Fibroblast of lung (primary cell): ENCODE measurements at regions not wholly inside any gene's neighbourhood (a gene's known extent, or its start where the extent isn't known, plus 50 kb on each side); places are given as distances from the start of the nearest gene placed in this dataset.
"Not testable (repeated sequence)": the region's sequence is repeated elsewhere in the genome, so short reads cannot be mapped to it uniquely, and the experiment has no call there.

ENCODE experiments used
- DNase-seq, 2 donors: peaks; one replicate each; pipeline versions ENCODE4 v3.0.0 to v3.0.0-alpha.2; 2010; ENCODE audit warnings: low read depth in 2 of 2
- H2AFZ ChIP-seq: 2 replicates; pipeline ENCODE4 v1.5.1; 2012; ENCODE audit warnings: low read length, control low read depth, inconsistent platforms
- H3K27ac ChIP-seq: 2 replicates; pipeline ENCODE4 v1.5.1; 2011; ENCODE audit warnings: low read length, control low read depth; ENCODE audit not compliant: insufficient read depth
- H3K27me3 ChIP-seq: 2 replicates; pipeline ENCODE4 v1.5.1; 2011; ENCODE audit warnings: mild to moderate bottlenecking, low read length; ENCODE audit not compliant: control insufficient read depth, insufficient read depth
- H3K36me3 ChIP-seq: 2 replicates; pipeline ENCODE4 v1.5.1; 2011; ENCODE audit warnings: low read length; ENCODE audit not compliant: control insufficient read depth, insufficient read depth
- H3K4me1 ChIP-seq: 2 replicates; pipeline ENCODE4 v1.5.1; 2011; ENCODE audit warnings: low read length; ENCODE audit not compliant: control insufficient read depth, insufficient read depth; ENCODE audit errors: extremely low read depth
- H3K4me2 ChIP-seq: 2 replicates; pipeline ENCODE4 v1.5.1; 2011; ENCODE audit warnings: low read length, control low read depth; ENCODE audit not compliant: insufficient read depth; ENCODE audit errors: extremely low read depth
- H3K4me3 ChIP-seq, 4 experiments: fragments of 200-600 bp in 1 of 4; sonication (generic) in 1 of 4; replicated peaks in 1 of 4; 2 replicates each; pipeline ENCODE4 v1.5.1; 2011 to 2016; ENCODE audit warnings: low read length in 4 of 4, low read depth in 3 of 4, mild to moderate bottlenecking in 3 of 4, control low read depth in 2 of 4, inconsistent platforms in 1 of 4, mixed read lengths in 1 of 4; ENCODE audit not compliant: insufficient read depth in 1 of 4; ENCODE audit errors: control extremely low read depth in 1 of 4
- H3K79me2 ChIP-seq: 2 replicates; pipeline ENCODE4 v1.5.1; 2012; ENCODE audit warnings: mild to moderate bottlenecking, low read length, inconsistent platforms; ENCODE audit not compliant: control insufficient read depth, insufficient read depth
- H3K9ac ChIP-seq: 2 replicates; pipeline ENCODE4 v1.5.1; 2011; ENCODE audit warnings: mild to moderate bottlenecking, low read length, control low read depth; ENCODE audit not compliant: insufficient read depth
- H3K9me3 ChIP-seq: 2 replicates; pipeline ENCODE4 v1.5.1; 2012; ENCODE audit warnings: low read depth, low read length; ENCODE audit not compliant: control insufficient read depth, insufficient read depth
- H4K20me1 ChIP-seq: 2 replicates; pipeline ENCODE4 v1.5.1; 2011; ENCODE audit warnings: low read length; ENCODE audit not compliant: control insufficient read depth, insufficient read depth; ENCODE audit errors: extremely low read depth
- EZH2 ChIP-seq: IDR thresholded peaks from 2 replicates; pipeline ENCODE4 v1.5.1; 2012; ENCODE audit warnings: low read length, control low read depth, mild to moderate bottlenecking; ENCODE audit errors: missing control alignments
- TF ChIP-seq, protein P1 (sequence below), 2 donors: IDR thresholded peaks in 1 of 2; conservative IDR thresholded peaks in 1 of 2; 1 replicate in 1 of 2; 2 replicates in 1 of 2; pipeline ENCODE4 v1.5.1; 2011 to 2012; ENCODE audit warnings: low read length in 2 of 2, control low read depth in 1 of 2, inconsistent platforms in 1 of 2, low read depth in 1 of 2, mild to moderate bottlenecking in 1 of 2

DNA sequence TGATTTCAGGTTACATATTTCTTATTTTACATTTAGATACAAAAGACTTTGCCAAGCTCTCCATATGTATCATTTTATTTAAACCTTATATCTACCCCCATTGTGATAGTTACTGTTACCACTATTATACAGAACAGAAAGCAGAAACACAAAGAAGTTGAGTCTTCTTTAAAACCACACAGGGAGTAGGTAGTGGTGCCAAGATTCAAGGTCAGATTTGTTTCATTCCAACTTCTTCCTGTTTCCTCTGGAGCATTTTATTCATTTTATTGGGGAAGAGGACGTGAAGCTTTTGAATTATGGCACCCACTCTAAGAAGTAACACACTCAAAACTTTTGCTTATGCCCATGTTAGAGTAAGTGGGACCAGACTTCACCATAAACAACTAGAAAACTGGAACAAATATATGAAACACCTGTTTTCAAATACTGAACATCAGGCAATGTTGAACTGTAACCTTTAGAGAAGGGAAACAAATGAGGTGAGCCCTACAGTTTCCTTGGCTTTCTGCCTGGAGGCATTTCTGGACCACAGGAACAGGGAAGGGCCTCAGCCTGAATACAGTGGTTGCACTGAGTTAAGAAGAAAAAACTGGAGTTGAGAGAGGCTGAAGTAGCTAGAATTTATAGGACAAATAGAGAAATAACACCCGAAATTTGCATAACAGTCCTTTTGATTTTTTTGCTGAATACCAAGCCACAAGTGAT lies 160.4 kb upstream of the SSTR1 start:
- no peak overlapping the region for H3K9ac ChIP-seq
- no peak for DNase-seq
- H4K20me1 ChIP-seq, result no peaks in the 10 kb centered on the region
- H3K27me3 ChIP-seq, result no peaks in the 10 kb centered on the region
- H3K4me2 ChIP-seq, result no peak overlapping the region
- H3K36me3 ChIP-seq, result no peaks in the 10 kb centered on the region
- TF ChIP-seq, protein P1, sequence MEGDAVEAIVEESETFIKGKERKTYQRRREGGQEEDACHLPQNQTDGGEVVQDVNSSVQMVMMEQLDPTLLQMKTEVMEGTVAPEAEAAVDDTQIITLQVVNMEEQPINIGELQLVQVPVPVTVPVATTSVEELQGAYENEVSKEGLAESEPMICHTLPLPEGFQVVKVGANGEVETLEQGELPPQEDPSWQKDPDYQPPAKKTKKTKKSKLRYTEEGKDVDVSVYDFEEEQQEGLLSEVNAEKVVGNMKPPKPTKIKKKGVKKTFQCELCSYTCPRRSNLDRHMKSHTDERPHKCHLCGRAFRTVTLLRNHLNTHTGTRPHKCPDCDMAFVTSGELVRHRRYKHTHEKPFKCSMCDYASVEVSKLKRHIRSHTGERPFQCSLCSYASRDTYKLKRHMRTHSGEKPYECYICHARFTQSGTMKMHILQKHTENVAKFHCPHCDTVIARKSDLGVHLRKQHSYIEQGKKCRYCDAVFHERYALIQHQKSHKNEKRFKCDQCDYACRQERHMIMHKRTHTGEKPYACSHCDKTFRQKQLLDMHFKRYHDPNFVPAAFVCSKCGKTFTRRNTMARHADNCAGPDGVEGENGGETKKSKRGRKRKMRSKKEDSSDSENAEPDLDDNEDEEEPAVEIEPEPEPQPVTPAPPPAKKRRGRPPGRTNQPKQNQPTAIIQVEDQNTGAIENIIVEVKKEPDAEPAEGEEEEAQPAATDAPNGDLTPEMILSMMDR (conservative IDR thresholded peaks at IDR 0.05 in 1 of 2, IDR thresholded peaks at IDR 0.05 in 1 of 2; ENCODE audit: low read depth in 1 of 2, low read length in 2 of 2), result no peak
- no peak overlapping the region for H2AFZ ChIP-seq
- H3K4me3 ChIP-seq, result no peak overlapping the region
- no peaks in the 10 kb centered on the region for H3K4me1 ChIP-seq
- no peaks in the 10 kb centered on the region for H3K79me2 ChIP-seq
- no peaks in the 10 kb centered on the region for H3K9me3 ChIP-seq
- no peak overlapping the region for H3K27ac ChIP-seq

GRCh38 chr14:38053666-38054065 lies 154.0 kb upstream of the SSTR1 start:
- no peak for DNase-seq
- Histone ChIP-seq H3K9ac (no peak overlapping the region), H3K4me3 (no peak overlapping the region), H3K36me3 (no peaks in the 10 kb centered on the region), H3K27ac (no peak overlapping the region), H3K9me3 (no peaks in the 10 kb centered on the region), H3K4me1 (no peaks in the 10 kb centered on the region), H3K27me3 (no peaks in the 10 kb centered on the region), H3K79me2 (no peaks in the 10 kb centered on the region), H4K20me1 (no peaks in the 10 kb centered on the region), H3K4me2 (no peak overlapping the region), H2AFZ (no peak overlapping the region)
- no peak for TF ChIP-seq EZH2

- no peak overlapping the region for H3K9ac ChIP-seq
- no peak overlapping the region for H3K4me3 ChIP-seq
- H3K36me3 ChIP-seq, result no peaks in the 10 kb centered on the region
- TF ChIP-seq, protein P1 (conservative IDR thresholded peaks at IDR 0.05 in 1 of 2, IDR thresholded peaks at IDR 0.05 in 1 of 2; ENCODE audit: low read depth in 1 of 2, low read length in 2 of 2), result peak in 1 of 2 donors; percentile 4
- no peak for TF ChIP-seq EZH2
- no peaks in the 10 kb centered on the region for H3K27me3 ChIP-seq
- H3K9me3 ChIP-seq, result no peaks in the 10 kb centered on the region
- no peak for DNase-seq
- no peak overlapping the region for H3K27ac ChIP-seq
- H3K4me2 ChIP-seq, result no peak overlapping the region
- no peaks in the 10 kb centered on the region for H3K4me1 ChIP-seq
- H4K20me1 ChIP-seq, result no peaks in the 10 kb centered on the region
- H3K79me2 ChIP-seq, result no peaks in the 10 kb centered on the region
- H2AFZ ChIP-seq, result no peak overlapping the region
Observed at GRCh38 chr14:38056270-38056669, 151.4 kb upstream of the SSTR1 start.

DNA sequence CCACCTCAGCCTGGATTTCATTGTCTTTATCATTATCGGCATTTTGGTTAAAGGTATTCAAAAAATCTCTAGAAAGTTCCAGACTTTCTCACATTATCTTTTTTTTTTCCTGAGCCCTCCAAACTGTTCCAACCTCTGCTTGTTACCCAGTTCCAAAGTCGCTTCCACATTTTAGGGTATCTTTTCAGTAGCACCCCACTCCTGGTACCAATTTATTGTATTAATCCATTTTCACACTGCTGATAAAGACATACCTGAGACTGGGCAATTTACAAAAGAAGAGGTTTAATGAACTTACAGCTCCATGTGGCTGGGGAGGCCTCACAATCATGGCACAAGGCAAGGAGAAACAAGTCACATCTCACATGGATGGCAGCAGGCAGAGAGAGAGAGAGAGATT lies 145.5 kb upstream of the SSTR1 start:
- H3K27me3 ChIP-seq, H2AFZ ChIP-seq, H3K4me1 ChIP-seq, H3K79me2 ChIP-seq, H3K27ac ChIP-seq, H3K9ac ChIP-seq, DNase-seq, H3K36me3 ChIP-seq, H3K4me2 ChIP-seq, H3K9me3 ChIP-seq, H3K4me3 ChIP-seq, H4K20me1 ChIP-seq: not testable (repeated sequence)
